CD4-positive, alpha-beta T cell (primary cell): ENCODE measurements at regions not wholly inside any gene's neighbourhood (a gene's known extent, or its start where the extent isn't known, plus 50 kb on each side); places are given as distances from the start of the nearest gene placed in this dataset.

Experiments used
- ATAC-seq: fragments of 200-7000 bp; cut with Tn5 transposase; one replicate; pipeline ENCODE4 v1.10.0; 2022; ENCODE audit warnings: mild to moderate bottlenecking; ENCODE audit not compliant: poor library complexity
- CTCF ChIA-PET: fragments of 350-600 bp; sonication (Branson Sonifier 250); formaldehyde crosslinking; loops from one replicate; lab custom pipeline; 2021; ENCODE audit warnings: antibody characterized with exemption, inconsistent platforms; lab: Charles Lee
- POLR2A ChIA-PET: fragments of 350-600 bp; sonication (Branson Sonifier 250); formaldehyde crosslinking; loops from one replicate; lab custom pipeline; 2021; ENCODE audit warnings: antibody characterized with exemption, inconsistent platforms; lab: Charles Lee
- DNase-seq, 14 experiments: peaks; one replicate each; pipeline ENCODE4 v3.0.0-alpha.2; 2013 to 2020; ENCODE audit warnings: mixed read lengths in 2 of 14
- H3K27ac ChIP-seq, 2 donors: one replicate each; pipeline versions ENCODE4 v1.5.1 to v1.7.0; 2013; ENCODE audit warnings: low read length in 2 of 2, low read depth in 1 of 2, mild to moderate bottlenecking in 1 of 2
- H3K27me3 ChIP-seq, 2 experiments: 1 replicate in 1 of 2; 2 replicates in 1 of 2; pipeline versions ENCODE4 v1.6.1 to v1.7.0; 2013; ENCODE audit warnings: low read length in 2 of 2, control low read depth in 1 of 2, mild to moderate bottlenecking in 1 of 2, moderate library complexity in 1 of 2; ENCODE audit not compliant: insufficient read depth in 2 of 2, control insufficient read depth in 1 of 2
- H3K36me3 ChIP-seq: one replicate; pipeline ENCODE4 v1.6.1; 2013; ENCODE audit warnings: low read length, control low read depth; ENCODE audit not compliant: insufficient read depth
- H3K4me1 ChIP-seq: one replicate; pipeline ENCODE4 v1.6.1; 2013; ENCODE audit warnings: low read length, control low read depth; ENCODE audit not compliant: insufficient read depth
- H3K4me3 ChIP-seq: one replicate; pipeline ENCODE4 v1.5.1; 2013; ENCODE audit warnings: mild to moderate bottlenecking, low read length, moderate library complexity
- H3K9me3 ChIP-seq, 2 experiments: 1 replicate in 1 of 2; 2 replicates in 1 of 2; pipeline versions ENCODE4 v1.6.1 to v1.7.0; 2013; ENCODE audit warnings: low read length in 2 of 2, mild to moderate bottlenecking in 2 of 2, control low read depth in 1 of 2, moderate library complexity in 1 of 2; ENCODE audit not compliant: control insufficient read depth in 1 of 2, insufficient read depth in 1 of 2
- H3K27ac Mint-ChIP-seq: one replicate; pipeline ENCODE4 v1.8.0; 2020; ENCODE audit warnings: mixed read lengths
- H3K27me3 Mint-ChIP-seq: one replicate; pipeline ENCODE4 v1.8.0; 2021; ENCODE audit warnings: mixed read lengths
- H3K36me3 Mint-ChIP-seq: one replicate; pipeline ENCODE4 v1.8.0; 2021; ENCODE audit warnings: low read depth, mixed read lengths
- H3K4me1 Mint-ChIP-seq: one replicate; pipeline ENCODE4 v1.8.0; 2021; ENCODE audit warnings: low read depth, mixed read lengths
- H3K4me3 Mint-ChIP-seq: one replicate; pipeline ENCODE4 v1.8.0; 2020; ENCODE audit warnings: mild to moderate bottlenecking, mixed read lengths
- H3K9me3 Mint-ChIP-seq: one replicate; pipeline ENCODE4 v1.8.0; 2020; ENCODE audit warnings: mixed read lengths
- intact Hi-C, 2 experiments: fragments of 100-400 bp; cut with DNase I in 1 of 2; cut with micrococcal nuclease in 1 of 2; formaldehyde crosslinking; loops; one replicate each; pipeline versions ENCODE4 v1.15.1 to v1.9.0; 2023 to 2025; cut with DNase I, micrococcal nuclease
- TF ChIP-seq, protein P1 (sequence below): fragments of 200-600 bp; IDR thresholded peaks from one replicate; pipeline ENCODE4 v1.8.0; 2022; ENCODE audit warnings: antibody characterized with exemption, mild to moderate bottlenecking

DNA sequence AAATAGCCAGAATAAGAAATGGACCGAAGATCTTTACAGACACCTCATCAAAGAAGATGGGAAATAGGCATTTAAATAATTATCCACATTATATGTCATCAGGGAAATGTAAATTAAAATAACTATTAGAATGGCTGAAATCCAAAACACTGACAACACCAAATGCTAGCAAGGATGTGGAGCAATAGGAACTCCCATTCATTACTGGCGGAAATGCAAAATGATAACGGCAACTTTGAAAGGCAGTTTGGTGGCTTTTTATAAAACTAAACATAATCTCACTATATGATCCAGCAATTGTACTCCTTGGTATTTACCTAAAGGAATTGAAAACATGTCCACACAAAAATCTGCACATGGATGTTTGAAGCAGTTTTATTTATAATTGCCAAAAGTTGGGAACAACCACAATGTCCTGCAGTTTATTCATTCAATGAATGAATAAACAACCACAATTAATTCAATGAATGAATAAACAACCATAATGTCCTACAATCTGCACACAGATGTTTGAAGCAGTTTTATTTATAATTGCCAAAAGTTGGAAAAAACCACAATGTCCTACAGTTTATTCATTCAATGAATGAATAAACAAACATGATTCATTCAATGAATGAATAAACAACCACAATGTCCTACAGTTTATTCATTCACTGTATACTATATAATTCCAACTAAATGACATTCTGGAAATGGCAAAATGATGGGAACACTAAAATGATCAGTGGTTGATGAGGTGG is 117.6 kb upstream of the PCDH18 start:
- Histone ChIP-seq H3K9me3 (peaks cover 0 to 5% of the 10 kb centered on the region in 2 experiments), H3K4me3 (no peak overlapping the region), H3K27me3 (no peaks in the 10 kb centered on the region), H3K4me1 (no peaks in the 10 kb centered on the region), H3K27ac (no peak overlapping the region), H3K36me3 (no peaks in the 10 kb centered on the region)
- no peaks in the 10 kb centered on the region for H3K36me3 Mint-ChIP-seq
- H3K27ac Mint-ChIP-seq = no peak overlapping the region
- H3K27me3 Mint-ChIP-seq = no peaks in the 10 kb centered on the region
- H3K4me1 Mint-ChIP-seq = no peaks in the 10 kb centered on the region
- intact Hi-C loops = no loop called here
- ChIA-PET POLR2A (no interaction called here), CTCF (no interaction called here)
- DNase-seq = no peak
- ATAC-seq = no peak
- no peak overlapping the region for H3K4me3 Mint-ChIP-seq
- TF ChIP-seq, protein P1, sequence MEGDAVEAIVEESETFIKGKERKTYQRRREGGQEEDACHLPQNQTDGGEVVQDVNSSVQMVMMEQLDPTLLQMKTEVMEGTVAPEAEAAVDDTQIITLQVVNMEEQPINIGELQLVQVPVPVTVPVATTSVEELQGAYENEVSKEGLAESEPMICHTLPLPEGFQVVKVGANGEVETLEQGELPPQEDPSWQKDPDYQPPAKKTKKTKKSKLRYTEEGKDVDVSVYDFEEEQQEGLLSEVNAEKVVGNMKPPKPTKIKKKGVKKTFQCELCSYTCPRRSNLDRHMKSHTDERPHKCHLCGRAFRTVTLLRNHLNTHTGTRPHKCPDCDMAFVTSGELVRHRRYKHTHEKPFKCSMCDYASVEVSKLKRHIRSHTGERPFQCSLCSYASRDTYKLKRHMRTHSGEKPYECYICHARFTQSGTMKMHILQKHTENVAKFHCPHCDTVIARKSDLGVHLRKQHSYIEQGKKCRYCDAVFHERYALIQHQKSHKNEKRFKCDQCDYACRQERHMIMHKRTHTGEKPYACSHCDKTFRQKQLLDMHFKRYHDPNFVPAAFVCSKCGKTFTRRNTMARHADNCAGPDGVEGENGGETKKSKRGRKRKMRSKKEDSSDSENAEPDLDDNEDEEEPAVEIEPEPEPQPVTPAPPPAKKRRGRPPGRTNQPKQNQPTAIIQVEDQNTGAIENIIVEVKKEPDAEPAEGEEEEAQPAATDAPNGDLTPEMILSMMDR = no peak
- no peaks in the 10 kb centered on the region for H3K9me3 Mint-ChIP-seq

DNA sequence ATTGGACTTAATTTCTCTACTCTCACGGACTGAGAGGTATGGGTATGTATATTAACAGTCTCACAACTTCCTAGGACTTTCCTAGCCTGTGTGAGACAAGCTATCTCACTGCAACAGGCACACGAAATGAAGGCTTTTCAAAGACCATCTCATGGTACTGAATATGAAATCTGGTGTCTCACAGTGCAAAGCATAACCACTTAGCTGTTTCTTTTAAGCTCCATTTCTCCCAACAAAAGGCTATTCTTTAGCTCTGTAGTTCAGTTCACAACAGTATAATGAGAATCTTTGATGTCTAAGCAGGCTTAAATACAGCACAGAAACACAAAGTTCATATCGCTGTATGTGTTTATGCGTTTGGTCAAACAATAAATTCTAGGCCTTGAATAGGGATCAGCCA is 116.2 kb upstream of the PCDH18 start:
- ChIA-PET POLR2A (interaction anchor here (0.6 kb wide), 1 partner anchor 11 kb away, joined by 3 read pairs; no protein-coding TSS in a partner anchor), CTCF (no interaction called here)
- Mint-ChIP-seq H3K4me1 (no peaks in the 10 kb centered on the region), H3K4me3 (no peak overlapping the region), H3K27me3 (no peaks in the 10 kb centered on the region), H3K36me3 (no peaks in the 10 kb centered on the region), H3K27ac (no peak overlapping the region), H3K9me3 (peaks cover 2% of the 10 kb centered on the region)
- TF ChIP-seq, protein P1 = no peak
- ATAC-seq = no peak
- Histone ChIP-seq H3K9me3 (no peaks in the 10 kb centered on the region), H3K36me3 (no peaks in the 10 kb centered on the region), H3K27ac (no peak overlapping the region), H3K27me3 (no peaks in the 10 kb centered on the region), H3K4me3 (no peak overlapping the region), H3K4me1 (no peaks in the 10 kb centered on the region)
- intact Hi-C loops = no loop called here
- no peak for DNase-seq

DNA sequence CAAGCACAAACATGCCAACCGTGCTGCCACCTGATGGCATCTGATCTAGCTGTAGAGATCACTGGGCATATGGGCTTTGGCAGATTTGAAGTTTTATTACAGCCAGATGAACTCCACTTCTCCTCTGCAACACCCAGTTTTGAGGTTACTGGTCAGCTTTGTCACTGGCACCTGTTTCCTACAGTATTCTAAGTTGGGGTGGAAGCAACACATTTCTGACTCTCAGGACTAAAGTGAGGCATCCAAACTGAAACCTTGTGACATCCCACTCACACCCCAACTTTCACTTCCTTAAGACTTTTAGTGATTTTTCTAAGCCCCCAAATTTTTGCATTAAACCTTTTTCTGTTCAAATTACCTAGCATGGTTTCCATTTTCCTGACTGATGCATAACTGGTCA is 115.1 kb upstream of the PCDH18 start:
- no peaks in the 10 kb centered on the region for H3K4me1 Mint-ChIP-seq
- TF ChIP-seq, protein P1 = no peak
- CTCF ChIA-PET = no interaction called here
- peaks cover 4% of the 10 kb centered on the region for H3K9me3 Mint-ChIP-seq
- intact Hi-C loops = no loop called here
- no peaks in the 10 kb centered on the region for H3K4me1 ChIP-seq
- no peak overlapping the region for H3K4me3 Mint-ChIP-seq
- no peak for ATAC-seq
- no peaks in the 10 kb centered on the region for H3K27me3 ChIP-seq
- H3K36me3 Mint-ChIP-seq = no peaks in the 10 kb centered on the region
- no peak overlapping the region for H3K4me3 ChIP-seq
- no peaks in the 10 kb centered on the region for H3K27me3 Mint-ChIP-seq
- H3K36me3 ChIP-seq = no peaks in the 10 kb centered on the region
- no peak for DNase-seq
- H3K27ac ChIP-seq = no peak overlapping the region
- no peaks in the 10 kb centered on the region for H3K9me3 ChIP-seq
- POLR2A ChIA-PET = no interaction called here
- H3K27ac Mint-ChIP-seq = no peak overlapping the region
